PC-9 (cell line): ENCODE measurements at regions not wholly inside any gene's neighbourhood (a gene's known extent, or its start where the extent isn't known, plus 50 kb on each side); places are given as distances from the start of the nearest gene placed in this dataset.

Source experiments
- CTCF ChIP-seq: fragments of 200-600 bp; sonication (generic); conservative IDR thresholded peaks from 2 replicates; pipeline ENCODE4 v1.6.1; 2017; ENCODE audit warnings: mixed run types, antibody characterized with exemption, mild to moderate bottlenecking, moderate library complexity
- EZH2 ChIP-seq: fragments of 200-600 bp; sonication (generic); IDR thresholded peaks from 2 replicates; pipeline ENCODE4 v1.8.0; 2017; ENCODE audit warnings: antibody characterized with exemption, low read depth

GRCh38 chr3:78317774-78318173 lies 1277.9 kb downstream of the ROBO2 start:
- TF ChIP-seq CTCF, result no peak
- no peak for TF ChIP-seq EZH2
